NCI-H226 (cell line): ENCODE measurements at regions not wholly inside any gene's neighbourhood (a gene's known extent, or its start where the extent isn't known, plus 50 kb on each side); places are given as distances from the start of the nearest gene placed in this dataset.

Source experiments
- DNase-seq: peaks from one replicate; pipeline ENCODE4 v3.0.0-alpha.2; 2015

GRCh38 chr6:4585682-4586468 is 190.3 kb upstream of the CDYL start:
- no peak for DNase-seq

- no peak for DNase-seq
Measured at GRCh38 chr6:4584801-4585200, 191.4 kb upstream of the CDYL start.

- peak; percentile 28 for DNase-seq
Measured at GRCh38 chr6:4582506-4583417, 193.4 kb upstream of the CDYL start.

- peak; percentile 98 for DNase-seq
Measured at GRCh38 chr6:4581468-4582385, 194.5 kb upstream of the CDYL start.

- DNase-seq = peak; percentile 73
Measured at GRCh38 chr6:4580361-4580760, 195.8 kb upstream of the CDYL start.

GRCh38 chr6:4577406-4577805 is 198.8 kb upstream of the CDYL start:
- DNase-seq = peak; percentile 86

GRCh38 chr6:4575714-4576113 is 200.5 kb upstream of the CDYL start:
- DNase-seq = no peak

- DNase-seq = no peak
Measured at GRCh38 chr6:4574007-4574406, 202.2 kb upstream of the CDYL start.

- no peak for DNase-seq
Measured at GRCh38 chr6:4571011-4571410, 205.2 kb upstream of the CDYL start.

GRCh38 chr6:4568138-4568537 is 208.1 kb upstream of the CDYL start:
- DNase-seq = no peak

- DNase-seq = peak; percentile 56
Measured at GRCh38 chr6:4567141-4567540, 209.1 kb upstream of the CDYL start.

- DNase-seq = no peak
Measured at GRCh38 chr6:4565301-4566250, 210.6 kb upstream of the CDYL start.

- no peak for DNase-seq
Measured at GRCh38 chr6:4564801-4565271, 211.4 kb upstream of the CDYL start.

GRCh38 chr6:4563877-4564276 is 212.3 kb upstream of the CDYL start:
- DNase-seq = no peak

- no peak for DNase-seq
Measured at GRCh38 chr6:4563156-4563555, 213.0 kb upstream of the CDYL start.

- no peak for DNase-seq
Measured at GRCh38 chr6:4561773-4562400, 214.3 kb upstream of the CDYL start.

- DNase-seq = no peak
Measured at GRCh38 chr6:4561078-4561435, 215.1 kb upstream of the CDYL start.

- no peak for DNase-seq
Measured at GRCh38 chr6:4560221-4561077, 215.8 kb upstream of the CDYL start.

- no peak for DNase-seq
Measured at GRCh38 chr6:4559281-4559875, 216.8 kb upstream of the CDYL start.

GRCh38 chr6:4554645-4555044 is 221.6 kb upstream of the CDYL start:
- no peak for DNase-seq
